ENCODE measurements at regions not wholly inside any gene's neighbourhood (a gene's known extent, or its start where the extent isn't known, plus 50 kb on each side); places are given as distances from the start of the nearest gene placed in this dataset.
A peak's percentile ranks its signal among the peaks of the same experiment; 100 is the strongest.
"Not testable (repeated sequence)": the region's sequence is repeated elsewhere in the genome, so short reads cannot be mapped to it uniquely, and the experiment has no call there.

DNA sequence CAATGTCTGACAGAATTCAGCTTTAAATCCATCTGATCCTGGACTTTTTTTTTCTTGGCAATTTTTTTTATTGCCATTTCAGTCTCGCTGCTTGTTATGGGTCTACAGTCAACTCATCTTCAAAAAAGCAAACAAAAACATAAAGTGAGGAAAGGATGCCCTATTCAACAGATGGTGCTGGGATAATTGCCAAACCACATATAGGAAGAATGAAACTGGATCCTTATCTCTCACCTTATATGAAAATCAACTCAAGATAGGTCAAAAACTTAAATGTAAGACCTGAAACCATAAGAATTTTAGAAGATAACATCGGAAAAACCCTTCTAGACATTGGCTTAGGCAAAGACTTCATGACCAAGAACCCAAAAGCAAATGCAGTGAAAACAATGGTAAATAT, 389.1 kb upstream of the ST8SIA4 start:
- H3K27me3 ChIP-seq (ENCODE audit: control insufficient read depth, insufficient read depth, low read length): no peaks in the 10 kb centered on the region
- no peak for DNase-seq (ENCODE audit: low read depth)

DNA sequence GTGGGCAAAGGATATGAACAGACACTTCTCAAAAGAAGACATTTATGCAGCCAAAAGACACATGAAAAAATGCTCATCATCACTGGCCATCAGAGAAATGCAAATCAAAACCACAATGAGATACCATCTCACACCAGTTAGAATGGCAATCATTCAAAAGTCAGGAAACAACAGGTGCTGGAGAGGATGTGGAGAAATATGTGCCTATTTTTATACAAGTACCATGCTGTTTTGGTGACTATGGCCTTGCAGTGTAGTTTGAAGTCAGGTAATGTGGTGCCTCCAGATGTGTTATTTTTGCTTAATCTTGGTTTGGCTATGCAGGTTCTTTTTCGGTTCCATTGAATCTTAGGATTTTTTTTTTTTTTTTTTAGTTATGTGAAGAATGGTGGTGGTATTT, 387.7 kb upstream of the ST8SIA4 start:
- not testable (repeated sequence) for DNase-seq (ENCODE audit: low read depth); H3K36me3 ChIP-seq (ENCODE audit: control insufficient read depth, insufficient read depth, low read length); H3K4me3 ChIP-seq (ENCODE audit: low read depth, low read length); FAIRE-seq; H3K27me3 ChIP-seq (ENCODE audit: control insufficient read depth, insufficient read depth, low read length)

More for the DNA sequence above, 389.1 kb upstream of the ST8SIA4 start:
- Histone ChIP-seq H3K36me3 (ENCODE audit: control insufficient read depth, insufficient read depth, low read length) (no peaks in the 10 kb centered on the region), H3K4me3 (ENCODE audit: low read depth, low read length) (no peak overlapping the region)
- TF ChIP-seq, protein P1, sequence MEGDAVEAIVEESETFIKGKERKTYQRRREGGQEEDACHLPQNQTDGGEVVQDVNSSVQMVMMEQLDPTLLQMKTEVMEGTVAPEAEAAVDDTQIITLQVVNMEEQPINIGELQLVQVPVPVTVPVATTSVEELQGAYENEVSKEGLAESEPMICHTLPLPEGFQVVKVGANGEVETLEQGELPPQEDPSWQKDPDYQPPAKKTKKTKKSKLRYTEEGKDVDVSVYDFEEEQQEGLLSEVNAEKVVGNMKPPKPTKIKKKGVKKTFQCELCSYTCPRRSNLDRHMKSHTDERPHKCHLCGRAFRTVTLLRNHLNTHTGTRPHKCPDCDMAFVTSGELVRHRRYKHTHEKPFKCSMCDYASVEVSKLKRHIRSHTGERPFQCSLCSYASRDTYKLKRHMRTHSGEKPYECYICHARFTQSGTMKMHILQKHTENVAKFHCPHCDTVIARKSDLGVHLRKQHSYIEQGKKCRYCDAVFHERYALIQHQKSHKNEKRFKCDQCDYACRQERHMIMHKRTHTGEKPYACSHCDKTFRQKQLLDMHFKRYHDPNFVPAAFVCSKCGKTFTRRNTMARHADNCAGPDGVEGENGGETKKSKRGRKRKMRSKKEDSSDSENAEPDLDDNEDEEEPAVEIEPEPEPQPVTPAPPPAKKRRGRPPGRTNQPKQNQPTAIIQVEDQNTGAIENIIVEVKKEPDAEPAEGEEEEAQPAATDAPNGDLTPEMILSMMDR (IDR thresholded peaks at IDR 0.05; ENCODE audit: insufficient read depth, low read length, severe bottlenecking): no peak
- FAIRE-seq: no peak

DNA sequence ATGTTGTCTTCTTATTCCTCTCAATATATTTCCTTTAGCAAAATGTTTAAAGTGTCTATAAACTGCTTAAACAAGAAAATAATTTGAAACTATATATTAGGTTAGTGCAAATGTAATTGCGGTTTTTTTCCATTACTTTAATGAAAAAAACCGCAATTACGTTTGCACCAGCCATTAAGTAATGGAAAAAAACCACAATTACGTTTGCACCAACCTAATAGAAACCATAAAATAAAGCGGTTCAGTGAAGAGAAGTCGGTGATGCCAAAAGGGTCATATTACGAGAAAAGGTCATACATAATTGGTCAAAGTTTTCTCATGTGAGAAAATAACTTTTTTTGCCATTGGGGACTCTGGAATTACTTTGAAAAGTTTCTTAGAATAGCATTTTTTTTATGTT, 385.6 kb upstream of the ST8SIA4 start:
- FAIRE-seq (no peak), DNase-seq (ENCODE audit: low read depth) (no peak)
- TF ChIP-seq, protein P1 (IDR thresholded peaks at IDR 0.05; ENCODE audit: insufficient read depth, low read length, severe bottlenecking): no peak
- Histone ChIP-seq H3K27me3 (ENCODE audit: control insufficient read depth, insufficient read depth, low read length) (no peaks in the 10 kb centered on the region), H3K4me3 (ENCODE audit: low read depth, low read length) (no peak overlapping the region), H3K36me3 (ENCODE audit: control insufficient read depth, insufficient read depth, low read length) (no peaks in the 10 kb centered on the region)

DNA sequence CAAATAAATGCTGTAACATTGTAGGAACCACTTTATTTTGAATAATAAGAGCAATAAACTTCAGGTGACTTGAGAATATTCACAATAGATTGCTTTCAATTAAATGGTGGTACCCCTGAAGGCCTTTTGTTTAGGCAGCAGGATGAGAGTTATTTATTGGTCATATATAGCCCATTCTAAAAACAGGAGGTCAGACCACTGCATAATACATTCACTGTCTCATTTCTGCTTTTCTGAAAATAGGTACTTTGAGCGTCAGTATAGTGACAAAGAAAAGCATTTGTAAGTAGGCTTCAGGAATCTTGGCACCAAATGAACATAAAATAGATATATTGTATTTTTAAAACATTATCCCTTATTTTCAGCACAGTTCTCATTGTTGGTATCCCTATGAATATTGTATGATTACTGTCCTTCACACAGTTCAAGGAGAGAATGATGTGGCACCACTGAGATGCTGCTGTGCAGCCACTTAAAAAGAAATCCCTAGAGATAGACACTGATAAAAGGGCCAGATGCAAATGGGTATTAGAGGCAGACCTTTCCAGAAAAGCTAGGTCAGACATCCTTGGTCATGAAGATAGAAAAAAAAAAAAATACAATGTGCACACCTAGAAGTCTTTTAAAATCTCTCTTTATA, 381.8 kb upstream of the ST8SIA4 start:
- TF ChIP-seq, protein P1 (IDR thresholded peaks at IDR 0.05; ENCODE audit: insufficient read depth, low read length, severe bottlenecking): no peak
- H3K4me3 ChIP-seq (ENCODE audit: low read depth, low read length): no peak overlapping the region
- FAIRE-seq (no peak), DNase-seq (ENCODE audit: low read depth) (no peak)
- H3K27me3 ChIP-seq (ENCODE audit: control insufficient read depth, insufficient read depth, low read length): no peaks in the 10 kb centered on the region
- H3K36me3 ChIP-seq (ENCODE audit: control insufficient read depth, insufficient read depth, low read length): no peaks in the 10 kb centered on the region

DNA sequence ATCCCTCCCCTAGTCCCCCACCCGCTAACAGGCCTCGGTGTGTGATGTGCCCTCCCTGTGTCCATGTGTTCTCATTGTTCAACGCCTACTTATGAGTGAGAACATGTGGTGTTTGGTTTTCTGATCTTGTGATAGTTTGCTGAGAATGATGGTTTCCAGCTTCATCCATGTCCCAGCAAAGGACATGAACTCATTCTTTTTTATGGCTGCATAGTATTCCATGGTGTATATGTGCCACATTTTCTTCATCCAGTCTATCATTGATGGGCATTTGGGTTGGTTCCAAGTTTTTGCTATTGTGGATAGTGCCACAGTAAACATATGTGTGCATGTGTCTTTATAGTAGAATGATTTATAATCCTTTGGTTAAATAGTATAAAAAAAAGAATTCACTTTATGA, 380.9 kb upstream of the ST8SIA4 start:
- not testable (repeated sequence) for H3K36me3 ChIP-seq (ENCODE audit: control insufficient read depth, insufficient read depth, low read length); FAIRE-seq; H3K27me3 ChIP-seq (ENCODE audit: control insufficient read depth, insufficient read depth, low read length); H3K4me3 ChIP-seq (ENCODE audit: low read depth, low read length); DNase-seq (ENCODE audit: low read depth)

DNA sequence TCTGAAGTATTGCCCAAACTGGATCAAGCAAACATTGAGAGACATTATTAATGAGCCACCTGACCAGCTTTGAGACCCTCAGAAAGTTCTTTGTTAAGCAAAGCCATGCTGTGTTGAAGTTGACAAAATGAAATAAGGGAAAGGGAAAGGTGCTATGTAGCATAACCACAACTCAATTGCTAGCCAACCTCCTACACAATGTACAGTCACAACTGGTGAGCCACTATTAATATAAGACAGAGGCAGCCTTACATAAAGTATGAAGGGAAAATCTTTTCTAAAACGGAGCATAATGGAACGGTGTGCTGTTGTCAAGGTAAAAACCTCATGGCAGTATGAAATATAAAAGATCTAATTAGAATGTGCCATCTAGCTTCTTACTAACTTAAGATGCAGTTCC, 375.8 kb upstream of the ST8SIA4 start:
- DNase-seq (ENCODE audit: low read depth) (peak; percentile 9), FAIRE-seq (no peak)
- Histone ChIP-seq H3K4me3 (ENCODE audit: low read depth, low read length) (no peak overlapping the region), H3K27me3 (ENCODE audit: control insufficient read depth, insufficient read depth, low read length) (no peaks in the 10 kb centered on the region), H3K36me3 (ENCODE audit: control insufficient read depth, insufficient read depth, low read length) (no peaks in the 10 kb centered on the region)
- TF ChIP-seq, protein P1 (IDR thresholded peaks at IDR 0.05; ENCODE audit: insufficient read depth, low read length, severe bottlenecking): no peak

DNA sequence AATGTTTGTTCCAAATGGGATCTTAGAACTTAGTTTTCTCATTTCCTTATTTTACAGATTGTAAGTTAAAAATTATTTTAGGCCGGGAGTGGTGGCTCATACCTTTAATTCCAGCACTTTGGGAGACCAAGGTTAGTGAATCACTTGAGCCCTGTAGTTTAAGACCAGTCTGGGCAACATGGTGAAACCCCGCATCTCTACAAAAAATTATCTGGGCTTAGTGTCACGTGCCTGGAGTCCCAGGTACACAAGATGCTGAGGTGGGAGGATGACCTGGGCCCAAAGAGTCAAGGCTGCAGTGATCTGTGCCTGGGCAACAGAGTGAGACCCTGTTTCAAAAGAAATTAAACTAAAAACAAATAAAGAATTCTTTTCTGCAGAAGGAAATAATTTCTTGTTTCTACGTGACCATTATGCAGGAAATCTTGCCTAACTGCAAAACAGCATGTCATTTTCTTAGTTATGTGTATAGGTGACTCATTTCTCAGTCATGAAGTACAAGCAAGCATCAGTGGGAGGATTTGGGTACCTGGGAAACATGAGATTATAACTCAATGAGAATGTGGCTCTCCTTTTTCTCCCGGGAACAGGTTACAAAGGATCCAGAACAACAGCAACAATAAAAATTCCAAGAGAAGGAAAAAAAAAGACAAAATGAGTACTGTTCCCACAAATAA, 375.1 kb upstream of the ST8SIA4 start:
- FAIRE-seq: no peak
- Histone ChIP-seq H3K27me3 (ENCODE audit: control insufficient read depth, insufficient read depth, low read length) (no peaks in the 10 kb centered on the region), H3K4me3 (ENCODE audit: low read depth, low read length) (no peak overlapping the region), H3K36me3 (ENCODE audit: control insufficient read depth, insufficient read depth, low read length) (no peaks in the 10 kb centered on the region)
- TF ChIP-seq, protein P1 (IDR thresholded peaks at IDR 0.05; ENCODE audit: insufficient read depth, low read length, severe bottlenecking): no peak
- peak; percentile 91 for DNase-seq (ENCODE audit: low read depth)

All from bronchial epithelial cell (primary cell).